ENCODE measurements at regions not wholly inside any gene's neighbourhood (a gene's known extent, or its start where the extent isn't known, plus 50 kb on each side); places are given as distances from the start of the nearest gene placed in this dataset.

DNA sequence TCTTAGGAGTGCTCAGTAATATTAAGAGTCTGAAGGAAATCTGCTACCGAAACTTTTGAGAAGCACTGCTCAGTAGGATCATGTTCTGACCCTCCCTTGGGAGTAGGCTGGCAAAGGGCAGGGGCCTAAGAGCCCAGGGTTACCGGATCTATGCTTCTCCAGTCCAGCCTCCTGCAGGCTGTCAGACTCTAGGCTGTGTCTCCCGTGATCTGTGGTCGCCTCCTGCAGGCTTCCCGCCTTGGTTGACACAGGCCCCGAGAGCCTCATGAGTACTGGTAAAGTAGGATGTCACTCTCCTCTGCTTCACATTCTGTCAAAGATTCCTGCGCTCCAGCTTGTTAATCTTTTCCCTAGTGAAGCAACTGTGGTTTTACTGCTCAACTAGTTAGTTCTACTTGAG lies 647.8 kb upstream of the RAB6C start:
- H3K4me3 ChIP-seq (ENCODE audit: low read length) = no peak overlapping the region
- no peak for DNase-seq (ENCODE audit: low read depth)
- TF ChIP-seq, protein P1, sequence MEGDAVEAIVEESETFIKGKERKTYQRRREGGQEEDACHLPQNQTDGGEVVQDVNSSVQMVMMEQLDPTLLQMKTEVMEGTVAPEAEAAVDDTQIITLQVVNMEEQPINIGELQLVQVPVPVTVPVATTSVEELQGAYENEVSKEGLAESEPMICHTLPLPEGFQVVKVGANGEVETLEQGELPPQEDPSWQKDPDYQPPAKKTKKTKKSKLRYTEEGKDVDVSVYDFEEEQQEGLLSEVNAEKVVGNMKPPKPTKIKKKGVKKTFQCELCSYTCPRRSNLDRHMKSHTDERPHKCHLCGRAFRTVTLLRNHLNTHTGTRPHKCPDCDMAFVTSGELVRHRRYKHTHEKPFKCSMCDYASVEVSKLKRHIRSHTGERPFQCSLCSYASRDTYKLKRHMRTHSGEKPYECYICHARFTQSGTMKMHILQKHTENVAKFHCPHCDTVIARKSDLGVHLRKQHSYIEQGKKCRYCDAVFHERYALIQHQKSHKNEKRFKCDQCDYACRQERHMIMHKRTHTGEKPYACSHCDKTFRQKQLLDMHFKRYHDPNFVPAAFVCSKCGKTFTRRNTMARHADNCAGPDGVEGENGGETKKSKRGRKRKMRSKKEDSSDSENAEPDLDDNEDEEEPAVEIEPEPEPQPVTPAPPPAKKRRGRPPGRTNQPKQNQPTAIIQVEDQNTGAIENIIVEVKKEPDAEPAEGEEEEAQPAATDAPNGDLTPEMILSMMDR (conservative IDR thresholded peaks at IDR 0.05; ENCODE audit: low read length) = no peak

- H3K4me3 ChIP-seq (ENCODE audit: low read length) = no peak overlapping the region
- no peak for DNase-seq (ENCODE audit: low read depth)
- TF ChIP-seq, protein P1 (conservative IDR thresholded peaks at IDR 0.05; ENCODE audit: low read length) = no peak
These were observed 645.3 kb upstream of the RAB6C start for GRCh38 chr2:129334128-129334527.

GRCh38 chr2:129334696-129335410 lies 644.6 kb upstream of the RAB6C start:
- no peak overlapping the region for H3K4me3 ChIP-seq (ENCODE audit: low read length)
- TF ChIP-seq, protein P1 (conservative IDR thresholded peaks at IDR 0.05; ENCODE audit: low read length) = no peak
- no peak for DNase-seq (ENCODE audit: low read depth)

- no peak overlapping the region for H3K4me3 ChIP-seq (ENCODE audit: low read length)
- DNase-seq (ENCODE audit: low read depth) = no peak
- TF ChIP-seq, protein P1 (conservative IDR thresholded peaks at IDR 0.05; ENCODE audit: low read length) = no peak
These were observed 643.2 kb upstream of the RAB6C start for GRCh38 chr2:129336276-129336675.

DNA sequence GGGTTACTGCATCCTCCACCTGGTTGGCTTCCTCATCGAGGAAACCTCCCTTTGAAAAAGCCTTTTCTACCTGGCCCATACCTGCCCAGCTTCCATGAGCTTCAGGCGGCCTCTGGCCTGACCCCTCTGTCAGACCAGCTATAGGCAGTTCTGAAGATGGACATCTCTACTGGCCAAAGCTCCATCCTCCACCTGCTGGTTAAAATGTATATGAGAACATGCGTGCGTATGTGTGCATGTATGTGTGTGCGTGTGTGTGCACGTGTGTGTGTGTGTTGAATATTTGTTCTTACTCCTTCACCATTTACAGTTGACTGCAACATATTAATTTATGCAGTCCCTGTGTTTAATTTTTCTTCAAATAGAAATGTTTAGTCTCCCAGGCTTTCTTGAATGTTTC lies 642.4 kb upstream of the RAB6C start:
- no peak for DNase-seq (ENCODE audit: low read depth)
- no peak overlapping the region for H3K4me3 ChIP-seq (ENCODE audit: low read length)
- TF ChIP-seq, protein P1 (conservative IDR thresholded peaks at IDR 0.05; ENCODE audit: low read length) = no peak

DNA sequence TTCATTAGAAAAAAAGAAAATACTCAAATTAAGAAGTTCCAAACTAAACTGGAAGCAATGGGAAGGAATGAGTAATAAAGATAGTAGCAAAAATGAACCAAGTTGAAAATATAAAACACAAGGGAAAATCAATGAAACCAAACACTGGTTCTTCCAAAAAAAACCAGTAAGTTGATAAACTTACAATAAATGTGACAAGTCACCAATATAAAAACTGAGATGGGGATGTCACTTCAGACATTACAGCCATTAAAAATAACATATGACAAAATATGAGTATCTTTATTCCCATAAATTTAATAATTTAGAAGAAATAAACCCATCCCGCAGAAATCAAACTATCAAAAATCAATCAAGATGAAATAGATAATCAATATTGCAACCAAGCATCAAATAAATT lies 633.9 kb upstream of the RAB6C start:
- no peak overlapping the region for H3K4me3 ChIP-seq (ENCODE audit: low read length)
- DNase-seq (ENCODE audit: low read depth) = no peak
- TF ChIP-seq, protein P1 (conservative IDR thresholded peaks at IDR 0.05; ENCODE audit: low read length) = no peak

DNA sequence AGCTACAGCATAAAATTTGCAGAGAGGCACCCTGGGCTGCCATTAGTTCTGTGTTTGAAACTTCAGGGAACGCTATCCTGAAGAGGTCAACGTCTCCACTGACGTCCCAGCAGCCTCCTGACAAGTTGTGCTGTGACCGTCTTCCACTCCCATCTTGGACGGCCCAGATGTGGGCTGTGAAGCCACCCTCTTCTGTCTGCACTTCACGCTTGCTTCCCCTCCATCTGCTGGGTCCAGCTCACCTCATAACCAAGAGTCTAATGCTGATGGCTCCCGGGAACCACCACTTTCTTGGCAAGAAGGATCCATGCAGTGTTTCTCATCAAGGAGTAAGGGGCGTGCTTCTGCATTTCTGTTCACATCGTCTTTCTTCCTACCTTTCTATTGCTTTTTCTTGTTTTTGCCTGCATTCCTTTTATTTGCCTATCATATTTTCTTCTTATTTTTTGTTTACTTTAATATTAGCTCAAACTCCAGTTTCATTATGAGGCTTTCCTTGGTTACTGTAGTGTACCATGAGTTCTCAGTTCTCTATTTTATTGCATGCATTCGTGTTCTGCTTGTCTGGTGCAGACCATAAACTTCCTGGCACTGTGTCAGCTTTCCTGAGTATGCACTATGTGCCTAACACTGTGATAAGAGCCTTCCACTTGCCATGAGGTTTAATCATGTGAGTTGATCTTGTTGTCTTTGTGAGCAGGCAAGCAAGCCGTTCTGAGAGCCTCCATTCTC lies 631.8 kb upstream of the RAB6C start:
- no peak overlapping the region for H3K4me3 ChIP-seq (ENCODE audit: low read length)
- TF ChIP-seq, protein P1 (conservative IDR thresholded peaks at IDR 0.05; ENCODE audit: low read length) = no peak
- no peak for DNase-seq (ENCODE audit: low read depth)

All from AG10803 (cell line).